Hypothalamus (tissue), 51 donors: ENCODE measurements at regions not wholly inside any gene's neighbourhood (a gene's known extent, or its start where the extent isn't known, plus 50 kb on each side); places are given as distances from the start of the nearest gene placed in this dataset.

Experiments
- DNase-seq, 51 donors: peaks; one replicate each; lab custom pipeline; 2025; lab: John Stamatoyannopoulos, UW

- DNase-seq = no peak
Measured at GRCh38 chr4:29453303-29453820, 1266.8 kb upstream of the PCDH7 start.

- no peak for DNase-seq
Measured at GRCh38 chr4:29459926-29460325, 1260.2 kb upstream of the PCDH7 start.

GRCh38 chr4:29467044-29467717 lies 1253.0 kb upstream of the PCDH7 start:
- no peak for DNase-seq
